ENCODE measurements at regions not wholly inside any gene's neighbourhood (a gene's known extent, or its start where the extent isn't known, plus 50 kb on each side); places are given as distances from the start of the nearest gene placed in this dataset.

GRCh38 chr7:86592185-86592584 lies 51.5 kb upstream of the GRM3 start:
- Mint-ChIP-seq H3K36me3 (no peaks in the 10 kb centered on the region), H3K9me3 (peaks cover 5% of the 10 kb centered on the region), H3K4me1 (no peaks in the 10 kb centered on the region), H3K4me3 (no peak overlapping the region), H3K27me3 (no peaks in the 10 kb centered on the region), H3K27ac (no peak overlapping the region)
- ATAC-seq: no peak

GRCh38 chr7:86574006-86574405 lies 69.7 kb upstream of the GRM3 start:
- no peak overlapping the region for H3K4me3 Mint-ChIP-seq
- H3K4me1 Mint-ChIP-seq: no peaks in the 10 kb centered on the region
- no peak for ATAC-seq
- H3K9me3 Mint-ChIP-seq: peaks cover 9% of the 10 kb centered on the region
- H3K36me3 Mint-ChIP-seq: no peaks in the 10 kb centered on the region
- H3K27me3 Mint-ChIP-seq: no peaks in the 10 kb centered on the region
- no peak overlapping the region for H3K27ac Mint-ChIP-seq

- Mint-ChIP-seq H3K4me1 (no peaks in the 10 kb centered on the region), H3K27ac (no peak overlapping the region), H3K4me3 (no peak overlapping the region), H3K27me3 (no peaks in the 10 kb centered on the region), H3K36me3 (no peaks in the 10 kb centered on the region), H3K9me3 (no peaks in the 10 kb centered on the region)
- no peak for ATAC-seq
Observed at GRCh38 chr7:86558680-86559501, 84.8 kb upstream of the GRM3 start.

GRCh38 chr7:86534641-86535040 lies 109.1 kb upstream of the GRM3 start:
- Mint-ChIP-seq H3K4me1 (no peaks in the 10 kb centered on the region), H3K9me3 (peaks cover 4% of the 10 kb centered on the region), H3K36me3 (no peaks in the 10 kb centered on the region), H3K27me3 (no peaks in the 10 kb centered on the region), H3K27ac (no peak overlapping the region), H3K4me3 (no peak overlapping the region)
- ATAC-seq: no peak

GRCh38 chr7:86504229-86504628 lies 139.5 kb upstream of the GRM3 start:
- H3K9me3 Mint-ChIP-seq: no peaks in the 10 kb centered on the region
- no peaks in the 10 kb centered on the region for H3K4me1 Mint-ChIP-seq
- ATAC-seq: no peak
- no peak overlapping the region for H3K27ac Mint-ChIP-seq
- no peaks in the 10 kb centered on the region for H3K27me3 Mint-ChIP-seq
- no peaks in the 10 kb centered on the region for H3K36me3 Mint-ChIP-seq
- no peak overlapping the region for H3K4me3 Mint-ChIP-seq

- H3K9me3 Mint-ChIP-seq: no peaks in the 10 kb centered on the region
- no peaks in the 10 kb centered on the region for H3K36me3 Mint-ChIP-seq
- no peaks in the 10 kb centered on the region for H3K4me1 Mint-ChIP-seq
- ATAC-seq: no peak
- H3K27ac Mint-ChIP-seq: no peak overlapping the region
- no peak overlapping the region for H3K4me3 Mint-ChIP-seq
- no peaks in the 10 kb centered on the region for H3K27me3 Mint-ChIP-seq
Observed at GRCh38 chr7:86499986-86500385, 143.7 kb upstream of the GRM3 start.

GRCh38 chr7:86485827-86486226 lies 157.9 kb upstream of the GRM3 start:
- no peak overlapping the region for H3K27ac Mint-ChIP-seq
- no peaks in the 10 kb centered on the region for H3K9me3 Mint-ChIP-seq
- H3K27me3 Mint-ChIP-seq: no peaks in the 10 kb centered on the region
- no peaks in the 10 kb centered on the region for H3K4me1 Mint-ChIP-seq
- H3K4me3 Mint-ChIP-seq: no peak overlapping the region
- no peaks in the 10 kb centered on the region for H3K36me3 Mint-ChIP-seq
- no peak for ATAC-seq

- Mint-ChIP-seq H3K4me3 (no peak overlapping the region), H3K4me1 (no peaks in the 10 kb centered on the region), H3K27ac (no peak overlapping the region), H3K36me3 (no peaks in the 10 kb centered on the region), H3K27me3 (no peaks in the 10 kb centered on the region), H3K9me3 (no peaks in the 10 kb centered on the region)
- ATAC-seq: no peak
Observed at GRCh38 chr7:86479144-86479543, 164.6 kb upstream of the GRM3 start.

- Mint-ChIP-seq H3K9me3 (no peaks in the 10 kb centered on the region), H3K4me1 (no peaks in the 10 kb centered on the region), H3K27ac (no peak overlapping the region), H3K27me3 (no peaks in the 10 kb centered on the region), H3K36me3 (no peaks in the 10 kb centered on the region), H3K4me3 (no peak overlapping the region)
- ATAC-seq: no peak
Observed at GRCh38 chr7:86477343-86477935, 166.3 kb upstream of the GRM3 start.

GRCh38 chr7:86470763-86471162 lies 172.9 kb upstream of the GRM3 start:
- H3K4me1 Mint-ChIP-seq: no peaks in the 10 kb centered on the region
- no peaks in the 10 kb centered on the region for H3K9me3 Mint-ChIP-seq
- no peak overlapping the region for H3K4me3 Mint-ChIP-seq
- no peaks in the 10 kb centered on the region for H3K27me3 Mint-ChIP-seq
- ATAC-seq: no peak
- no peaks in the 10 kb centered on the region for H3K36me3 Mint-ChIP-seq
- no peak overlapping the region for H3K27ac Mint-ChIP-seq

GRCh38 chr7:86469680-86470295 lies 173.9 kb upstream of the GRM3 start:
- Mint-ChIP-seq H3K27me3 (no peaks in the 10 kb centered on the region), H3K4me1 (no peaks in the 10 kb centered on the region), H3K27ac (no peak overlapping the region), H3K36me3 (no peaks in the 10 kb centered on the region), H3K4me3 (no peak overlapping the region), H3K9me3 (no peaks in the 10 kb centered on the region)
- ATAC-seq: peak; percentile 60

GRCh38 chr7:86454753-86455152 lies 189.0 kb upstream of the GRM3 start:
- no peaks in the 10 kb centered on the region for H3K9me3 Mint-ChIP-seq
- no peaks in the 10 kb centered on the region for H3K27me3 Mint-ChIP-seq
- H3K4me1 Mint-ChIP-seq: no peaks in the 10 kb centered on the region
- no peak overlapping the region for H3K4me3 Mint-ChIP-seq
- no peaks in the 10 kb centered on the region for H3K36me3 Mint-ChIP-seq
- ATAC-seq: no peak
- no peak overlapping the region for H3K27ac Mint-ChIP-seq

- Mint-ChIP-seq H3K4me1 (no peaks in the 10 kb centered on the region), H3K27me3 (no peaks in the 10 kb centered on the region), H3K9me3 (no peaks in the 10 kb centered on the region), H3K36me3 (no peaks in the 10 kb centered on the region), H3K27ac (no peak overlapping the region), H3K4me3 (no peak overlapping the region)
- no peak for ATAC-seq
Observed at GRCh38 chr7:86453454-86453853, 190.3 kb upstream of the GRM3 start.

- ATAC-seq: no peak
- Mint-ChIP-seq H3K27ac (no peak overlapping the region), H3K36me3 (no peaks in the 10 kb centered on the region), H3K9me3 (peaks cover 5% of the 10 kb centered on the region), H3K4me1 (no peaks in the 10 kb centered on the region), H3K27me3 (no peaks in the 10 kb centered on the region), H3K4me3 (no peak overlapping the region)
Observed at GRCh38 chr7:86448856-86449255, 194.9 kb upstream of the GRM3 start.

GRCh38 chr7:86445285-86445684 lies 198.4 kb upstream of the GRM3 start:
- Mint-ChIP-seq H3K4me3 (no peak overlapping the region), H3K36me3 (no peaks in the 10 kb centered on the region), H3K27ac (no peak overlapping the region), H3K9me3 (peaks cover 8% of the 10 kb centered on the region), H3K27me3 (no peaks in the 10 kb centered on the region), H3K4me1 (no peaks in the 10 kb centered on the region)
- ATAC-seq: no peak

- H3K4me3 Mint-ChIP-seq: no peak overlapping the region
- no peaks in the 10 kb centered on the region for H3K4me1 Mint-ChIP-seq
- H3K27me3 Mint-ChIP-seq: no peaks in the 10 kb centered on the region
- no peak overlapping the region for H3K27ac Mint-ChIP-seq
- no peaks in the 10 kb centered on the region for H3K36me3 Mint-ChIP-seq
- peaks cover 8% of the 10 kb centered on the region for H3K9me3 Mint-ChIP-seq
- no peak for ATAC-seq
Observed at GRCh38 chr7:86444245-86444644, 199.5 kb upstream of the GRM3 start.

All from stimulated activated memory B cell treated with anti-CD40 and anti-IgM and Interleukin-4, amounts not matched to agents 10 μg/mL and 1 μg/mL and 100 μg/mL, for 72 hours (primary cell).